ENCODE measurements at regions not wholly inside any gene's neighbourhood (a gene's known extent, or its start where the extent isn't known, plus 50 kb on each side); places are given as distances from the start of the nearest gene placed in this dataset.

DNA sequence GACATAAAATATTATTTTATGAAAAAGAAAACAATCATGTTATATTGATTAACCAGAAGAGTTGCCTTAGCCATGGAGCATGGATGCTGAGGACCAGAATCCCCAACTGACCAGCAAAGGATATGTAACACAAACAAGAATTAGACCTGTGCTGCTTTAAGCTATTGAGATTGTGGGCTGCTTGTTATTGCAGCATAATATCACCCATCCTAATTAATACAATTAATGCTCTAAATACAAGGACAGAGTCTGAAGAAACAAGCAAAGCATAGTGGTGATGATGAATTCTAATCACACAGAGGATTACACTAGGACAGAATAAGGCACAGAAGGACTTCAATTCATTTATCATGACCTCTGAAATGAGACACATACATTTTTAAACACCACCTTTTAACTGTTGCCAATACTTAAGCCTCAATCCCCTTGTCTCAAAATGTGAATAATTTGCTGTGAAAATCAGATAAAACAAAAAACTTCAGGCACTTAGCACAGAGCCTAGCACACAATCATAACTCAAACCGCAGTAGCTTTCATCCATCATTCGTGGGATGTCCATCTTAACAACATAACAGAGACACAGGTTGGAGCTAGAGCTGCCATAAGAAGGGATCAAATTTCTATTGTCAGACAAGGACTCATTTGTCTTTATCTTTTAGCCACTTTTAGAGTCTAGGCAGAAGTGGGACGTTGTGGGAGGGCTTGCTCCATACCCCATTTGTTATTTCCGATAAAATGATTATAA lies 449.6 kb upstream of the DCN start:
- TF ChIP-seq GATA2 (IDR thresholded peaks at IDR 0.05; ENCODE audit: low read depth, low read length) = no peak
- TF ChIP-seq GATA3 (IDR thresholded peaks at IDR 0.05; ENCODE audit: low read depth, low read length) = no peak
